ENCODE measurements at regions not wholly inside any gene's neighbourhood (a gene's known extent, or its start where the extent isn't known, plus 50 kb on each side); places are given as distances from the start of the nearest gene placed in this dataset.
"Not testable (repeated sequence)": the region's sequence is repeated elsewhere in the genome, so short reads cannot be mapped to it uniquely, and the experiment has no call there.

DNA sequence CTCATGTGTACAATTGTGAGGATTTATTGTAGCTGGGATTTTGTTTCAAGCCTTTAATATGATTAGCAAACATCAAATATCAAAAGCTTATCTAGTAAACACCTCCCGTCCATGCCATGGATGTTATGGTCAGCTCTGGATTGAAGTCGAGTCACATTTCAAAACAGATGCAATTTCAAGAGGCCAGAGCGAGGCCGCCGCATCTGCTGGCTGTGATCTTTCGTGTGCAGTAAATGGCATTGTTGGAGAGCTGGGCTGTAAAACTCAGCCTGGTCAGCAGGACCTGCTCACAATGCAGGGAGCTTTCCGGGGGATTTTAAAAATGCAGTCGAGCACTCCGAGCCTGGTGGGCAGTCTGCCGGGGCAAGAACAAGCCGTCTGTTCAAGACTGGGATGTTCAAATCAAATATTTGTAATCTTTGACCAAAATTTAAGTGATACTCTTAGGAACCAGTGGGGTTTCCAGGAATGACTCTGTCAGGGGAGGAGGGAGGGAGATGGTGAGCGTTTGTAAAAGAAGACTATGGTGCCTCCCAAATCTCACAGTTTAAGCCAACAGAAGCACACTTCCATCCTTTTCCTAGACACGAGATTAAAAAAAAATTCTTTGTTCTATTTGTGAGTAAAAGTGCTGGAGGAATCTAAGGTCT is 97.6 kb downstream of the MYCN start:
- DNase-seq, result peak; percentile 73

DNA sequence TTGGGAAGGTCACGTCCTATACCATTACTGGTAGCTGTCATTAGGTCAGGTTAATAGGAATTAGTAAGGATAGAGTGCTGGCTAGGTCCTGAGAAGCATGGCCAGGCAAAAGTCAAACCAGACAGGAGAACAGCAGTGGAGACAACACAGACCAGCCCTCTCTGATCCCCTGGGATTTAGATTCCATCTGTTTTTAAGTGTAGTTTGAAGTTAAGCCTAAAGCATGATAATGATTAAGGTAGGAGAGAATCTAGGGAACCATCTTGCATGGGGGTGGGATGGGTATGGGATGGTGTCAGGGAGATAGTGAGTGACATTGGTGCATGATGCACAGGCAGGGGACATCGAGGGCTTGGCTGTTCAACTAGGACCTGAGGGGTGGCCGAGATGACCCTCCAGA is 96.6 kb downstream of the MYCN start:
- no peak for DNase-seq

DNA sequence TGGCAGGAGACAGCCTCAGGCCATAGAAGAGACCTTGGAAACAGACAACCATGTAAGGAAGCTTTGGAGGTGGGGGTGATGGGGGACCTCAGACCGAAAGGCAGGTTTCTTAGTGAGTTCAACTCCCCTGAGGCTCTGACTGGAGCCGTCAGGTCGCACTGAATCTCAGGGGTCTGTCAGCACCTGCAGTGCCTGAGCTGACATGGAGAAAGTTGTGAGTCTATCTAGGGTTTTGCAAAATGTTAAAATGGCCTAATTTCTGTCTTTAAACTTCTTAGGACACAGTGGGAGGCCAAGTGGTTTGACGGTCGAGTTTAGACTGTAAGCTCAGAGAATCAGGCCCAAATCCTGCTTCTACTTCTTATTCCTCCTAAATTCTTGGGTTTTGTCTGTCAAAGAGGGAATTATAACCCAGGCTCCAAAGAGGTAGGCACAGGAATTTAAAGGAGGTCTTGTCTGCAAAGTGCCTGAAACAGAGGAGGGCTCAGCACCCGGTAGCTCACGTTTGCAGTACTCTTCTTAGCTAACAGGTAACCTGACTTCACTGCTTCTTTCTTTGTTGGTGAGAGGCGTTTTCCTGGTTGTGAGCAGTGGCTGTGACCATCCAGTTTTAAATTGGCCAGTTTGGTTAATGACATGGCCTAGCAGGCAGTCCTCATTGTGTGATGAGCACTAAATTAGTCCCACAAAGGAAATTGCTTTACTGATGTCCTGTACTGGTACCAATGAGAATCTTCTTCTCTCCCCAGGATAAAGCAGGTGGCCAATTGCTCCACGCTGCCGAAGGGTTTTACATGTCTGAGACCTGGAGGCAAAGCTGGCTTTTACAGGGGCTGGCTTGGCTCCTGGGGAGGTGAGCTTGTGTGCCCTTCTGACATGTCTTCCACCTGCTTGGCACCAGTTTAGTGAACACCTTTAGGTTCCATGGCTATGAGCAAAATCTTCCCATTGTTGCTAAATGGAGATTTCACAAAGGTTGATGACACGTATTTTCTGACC is 95.7 kb downstream of the MYCN start:
- DNase-seq, result no peak

DNA sequence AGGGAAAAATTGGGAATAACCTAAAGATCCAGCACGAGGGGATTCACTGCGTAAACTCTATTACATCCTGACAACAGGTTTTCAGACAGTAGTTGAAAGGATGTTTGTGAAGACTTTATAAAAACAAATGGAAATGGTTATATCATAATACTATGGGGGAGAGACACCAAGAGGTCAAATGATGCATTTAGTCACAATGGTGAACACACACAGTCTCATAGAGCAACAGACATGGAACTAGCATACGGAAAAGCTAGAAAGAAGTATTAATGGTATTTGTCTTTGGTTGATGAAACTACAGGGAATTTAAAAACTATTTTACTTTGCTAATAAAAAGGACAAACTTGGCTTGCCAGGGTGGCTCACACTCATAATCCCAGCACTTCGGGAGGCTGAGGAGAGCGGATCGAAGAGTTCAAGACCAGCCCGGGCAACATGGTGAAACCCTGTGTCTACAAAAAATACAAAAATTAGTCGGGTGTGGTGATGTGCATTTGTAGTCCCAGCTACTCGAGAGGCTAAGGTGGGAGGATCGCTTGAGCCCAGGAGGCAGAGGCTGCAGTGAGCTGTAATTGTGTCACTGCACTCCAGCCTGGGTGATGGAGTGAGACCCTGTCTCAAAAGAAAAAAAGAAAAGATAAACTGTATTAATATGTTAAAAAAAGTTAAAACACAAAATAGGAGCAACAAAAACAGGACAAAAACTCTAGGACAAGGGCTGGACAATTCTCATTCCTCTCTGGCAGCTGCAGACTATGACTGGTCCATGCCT is 94.8 kb downstream of the MYCN start:
- DNase-seq, result no peak

DNA sequence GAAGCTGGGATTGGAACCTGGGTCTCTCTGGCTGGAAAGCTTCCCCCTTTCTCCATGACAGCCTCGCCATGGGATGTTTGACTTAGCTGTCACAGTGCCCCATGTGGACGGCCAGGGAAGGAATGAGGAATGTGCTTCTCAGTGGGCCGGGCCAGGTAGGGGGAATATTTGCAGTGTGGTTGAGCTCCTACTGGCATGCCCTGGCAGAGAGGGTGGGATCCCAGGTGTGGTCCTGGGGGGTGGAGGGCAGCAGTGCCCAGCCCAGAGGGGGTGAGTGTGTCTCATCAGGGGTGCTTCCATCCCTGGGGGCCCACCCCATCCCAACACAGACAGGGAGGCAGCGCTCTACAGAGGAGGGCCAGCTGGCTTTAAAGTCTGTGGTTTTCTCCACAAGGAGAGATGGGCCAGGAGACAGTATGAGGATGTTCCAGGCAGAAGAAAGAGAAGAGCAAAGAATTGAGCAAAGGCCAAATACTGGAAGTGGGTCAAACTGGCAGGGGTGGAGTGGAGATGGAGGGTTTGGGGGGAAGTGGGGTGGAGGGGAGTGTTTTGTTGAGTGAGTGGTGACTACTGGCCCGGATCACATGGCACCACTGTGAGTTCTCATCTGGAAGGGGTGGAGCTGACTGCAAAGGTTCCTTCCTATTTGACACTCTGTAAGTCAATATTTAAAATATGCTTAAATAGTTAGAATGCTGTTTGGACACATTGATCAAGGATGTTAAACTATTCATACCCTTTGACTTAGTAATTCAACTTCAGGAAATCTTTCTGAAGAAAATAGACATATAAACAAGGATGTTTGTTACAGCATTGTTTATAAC is 94.0 kb downstream of the MYCN start:
- no peak for DNase-seq

DNA sequence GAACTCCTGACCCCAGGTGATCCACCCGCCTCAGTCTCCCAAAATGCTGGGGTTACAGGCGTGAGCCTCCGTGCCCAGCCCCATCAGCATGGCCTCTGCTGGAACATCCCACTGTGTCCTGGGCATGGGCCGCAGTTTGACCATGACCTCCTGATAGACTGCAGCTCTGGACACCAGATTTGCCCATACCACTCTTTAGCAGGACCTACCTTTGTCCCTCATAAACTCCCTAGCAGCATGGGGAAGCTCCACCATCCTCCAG is 92.6 kb downstream of the MYCN start:
- no peak for DNase-seq

DNA sequence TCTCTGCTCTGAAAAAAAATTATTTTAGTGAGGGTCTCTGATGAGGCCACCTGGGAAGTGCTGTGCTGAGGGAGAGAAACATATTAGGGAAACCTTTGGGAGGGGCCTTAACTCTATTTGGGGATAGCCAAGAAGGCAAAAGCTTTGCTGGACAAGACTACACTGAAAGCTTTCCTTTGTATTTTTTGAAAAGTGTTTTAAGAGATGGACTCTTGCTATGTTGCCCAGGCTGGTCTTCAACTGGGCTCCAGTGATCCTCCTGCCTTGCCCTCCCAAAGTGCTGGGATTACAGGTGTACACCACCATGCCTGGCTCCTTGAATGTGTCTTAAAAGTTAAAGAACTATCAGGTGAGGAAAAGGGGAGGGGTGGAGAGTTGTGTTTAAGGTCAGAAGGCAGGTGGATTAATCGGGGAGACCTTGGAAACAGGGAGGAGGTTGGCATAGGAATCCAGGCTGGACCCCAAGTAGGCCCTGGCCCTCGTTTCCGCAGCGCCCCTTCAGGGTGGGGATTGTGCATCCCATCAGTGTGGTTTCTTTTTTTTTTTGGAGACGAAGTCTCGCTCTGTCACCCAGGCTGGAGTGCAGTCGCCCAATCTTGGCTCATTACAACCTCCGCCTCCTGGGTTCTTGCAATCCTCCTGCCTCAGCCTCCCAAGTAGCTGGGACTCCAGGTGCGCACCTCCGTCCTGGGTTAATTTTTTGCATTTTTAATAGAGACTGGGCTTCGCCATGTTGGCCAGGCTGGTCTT is 92.1 kb downstream of the MYCN start:
- DNase-seq, result no peak

DNA sequence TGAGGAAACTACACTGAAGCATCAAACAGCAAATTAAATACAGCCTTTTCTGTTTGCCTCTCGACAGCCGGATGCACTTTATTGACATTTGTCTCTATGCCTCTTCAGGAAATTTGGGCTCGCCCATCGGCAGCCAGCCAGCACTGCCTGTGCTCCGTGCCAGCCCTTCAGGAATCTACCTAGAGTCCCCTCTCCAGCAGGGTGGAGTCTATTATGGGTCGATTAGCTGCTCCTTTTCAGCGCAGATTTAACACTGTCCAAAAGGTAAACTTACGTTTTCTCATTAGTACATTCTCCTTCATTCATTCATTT is 91.5 kb downstream of the MYCN start:
- DNase-seq, result no peak

DNA sequence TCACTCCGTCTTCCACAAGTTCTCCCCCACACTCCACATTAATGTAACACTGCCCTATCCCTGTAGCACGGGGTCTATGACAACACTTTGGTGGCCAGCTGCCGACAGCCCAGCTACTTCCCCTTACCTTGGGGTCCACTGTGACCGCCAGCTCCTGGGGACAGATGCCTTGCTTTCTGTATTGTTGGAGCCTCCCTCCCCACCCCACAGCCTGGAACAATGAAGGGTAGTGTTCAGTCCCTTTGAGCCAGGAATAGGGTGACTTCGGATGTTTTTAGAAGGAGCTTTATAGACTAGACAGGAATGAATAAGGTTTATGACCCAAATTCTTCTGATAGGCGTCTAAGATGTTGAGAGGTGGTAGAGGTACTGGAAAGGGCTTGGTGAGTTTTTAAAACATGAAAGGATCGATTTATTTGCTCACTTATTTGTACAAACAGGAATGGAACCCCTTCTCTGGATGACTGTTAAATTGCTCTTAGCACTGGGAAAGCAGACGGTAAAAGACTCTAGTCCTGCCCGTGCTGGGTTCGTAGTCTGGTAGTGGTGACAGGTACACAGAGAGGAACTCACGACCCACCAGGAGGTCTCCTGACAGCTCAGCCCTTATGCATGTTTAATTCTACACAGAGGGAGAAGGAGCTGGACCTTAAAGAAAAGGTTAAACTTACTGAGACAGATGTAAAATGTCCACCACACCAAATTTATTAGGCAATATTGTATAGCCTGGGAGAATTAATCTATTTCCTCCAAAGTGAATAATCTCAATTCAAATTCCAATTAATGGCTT is 90.9 kb downstream of the MYCN start:
- no peak for DNase-seq

DNA sequence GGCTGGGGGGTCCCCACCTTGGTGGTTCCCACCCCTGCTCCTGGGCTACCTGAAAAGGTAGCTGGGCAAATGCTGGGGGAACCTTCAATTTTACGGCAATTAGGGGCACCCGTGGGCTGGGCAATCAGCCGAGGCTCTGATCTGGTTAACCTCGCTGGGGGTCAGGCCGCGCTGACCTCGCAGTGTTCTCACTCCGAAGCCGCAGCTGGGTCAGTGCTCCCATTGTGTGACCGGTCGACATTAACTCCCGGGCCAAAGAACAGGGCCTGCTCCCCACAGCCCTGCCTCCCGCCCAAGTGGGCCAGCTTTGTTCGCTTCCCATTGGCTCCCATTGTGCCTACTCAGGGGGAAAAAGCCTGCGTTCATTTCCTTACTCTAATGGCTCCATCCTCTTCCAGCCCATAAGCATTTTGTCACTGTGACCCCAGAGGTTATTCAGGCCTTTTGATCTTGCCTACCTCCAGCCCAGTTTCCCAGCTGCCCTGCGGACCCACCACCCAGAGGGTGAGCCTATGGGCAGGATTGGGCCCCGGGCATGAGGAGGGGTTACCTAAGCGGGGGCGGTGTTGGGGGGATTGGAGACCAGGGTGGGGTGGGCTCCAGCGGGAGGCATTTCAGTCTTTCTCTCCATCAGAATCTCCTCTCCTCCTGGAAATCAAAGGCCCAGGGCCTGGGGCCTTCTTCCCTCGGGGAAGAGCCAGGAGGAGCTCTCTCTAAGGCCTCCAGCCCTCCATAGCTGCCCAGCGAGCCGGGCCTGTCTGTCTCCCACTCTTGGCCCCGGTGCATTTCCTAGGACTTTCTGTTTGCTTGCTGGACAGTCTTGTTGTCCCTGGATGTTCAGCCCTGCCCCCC is 90.1 kb downstream of the MYCN start:
- no peak for DNase-seq

DNA sequence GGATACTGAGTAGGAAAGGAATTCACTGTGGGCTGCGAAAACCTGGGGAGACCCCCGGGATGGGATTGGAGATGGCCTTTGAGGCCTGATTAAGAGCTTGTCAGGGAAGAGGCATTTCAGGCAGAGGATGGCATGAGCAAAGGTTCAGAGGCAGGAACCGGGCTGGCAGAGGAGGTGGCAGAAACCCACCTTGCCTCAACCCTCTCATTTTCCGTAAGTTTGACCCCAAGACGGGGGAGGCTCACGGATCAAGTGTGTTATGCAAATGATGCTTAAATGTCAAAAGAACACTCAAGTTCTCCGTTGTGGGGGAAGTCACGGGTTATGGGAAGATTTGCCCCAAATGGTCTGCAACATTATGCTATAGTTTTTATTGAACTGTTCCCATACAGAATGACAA is 88.3 kb downstream of the MYCN start:
- DNase-seq, result no peak

DNA sequence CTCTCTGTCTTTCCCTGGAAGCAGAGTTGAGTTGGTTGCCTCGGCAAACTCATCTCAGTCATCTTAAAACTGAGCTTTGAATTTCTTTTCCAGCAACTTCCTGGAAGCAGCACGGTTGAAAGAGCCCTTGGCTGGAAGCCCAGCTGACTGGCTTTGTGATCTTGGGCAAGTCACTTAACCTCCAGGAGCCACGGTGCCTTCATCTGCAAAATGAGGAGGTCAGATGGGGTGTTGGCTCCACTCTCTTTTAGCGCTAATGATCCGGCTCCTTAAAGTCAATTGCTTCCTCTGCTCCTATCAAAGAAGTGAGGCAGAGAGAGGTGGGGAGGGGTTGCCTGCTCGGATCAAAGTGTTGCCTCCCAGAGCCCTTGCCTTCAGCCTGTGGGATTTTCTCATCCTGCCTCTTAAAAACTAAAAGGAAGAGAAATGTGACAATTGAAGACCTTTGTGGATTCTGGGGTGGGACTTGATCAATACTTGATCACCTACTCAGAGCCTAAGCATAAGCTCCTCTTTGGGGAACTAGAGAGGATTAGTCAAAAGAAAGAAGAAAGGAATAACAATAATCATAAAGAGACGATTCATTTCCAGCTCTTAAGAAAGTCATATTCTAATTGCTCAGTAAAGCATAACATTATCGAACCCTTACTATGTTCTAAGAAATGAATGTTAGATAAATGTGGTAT is 86.6 kb downstream of the MYCN start:
- DNase-seq, result no peak

DNA sequence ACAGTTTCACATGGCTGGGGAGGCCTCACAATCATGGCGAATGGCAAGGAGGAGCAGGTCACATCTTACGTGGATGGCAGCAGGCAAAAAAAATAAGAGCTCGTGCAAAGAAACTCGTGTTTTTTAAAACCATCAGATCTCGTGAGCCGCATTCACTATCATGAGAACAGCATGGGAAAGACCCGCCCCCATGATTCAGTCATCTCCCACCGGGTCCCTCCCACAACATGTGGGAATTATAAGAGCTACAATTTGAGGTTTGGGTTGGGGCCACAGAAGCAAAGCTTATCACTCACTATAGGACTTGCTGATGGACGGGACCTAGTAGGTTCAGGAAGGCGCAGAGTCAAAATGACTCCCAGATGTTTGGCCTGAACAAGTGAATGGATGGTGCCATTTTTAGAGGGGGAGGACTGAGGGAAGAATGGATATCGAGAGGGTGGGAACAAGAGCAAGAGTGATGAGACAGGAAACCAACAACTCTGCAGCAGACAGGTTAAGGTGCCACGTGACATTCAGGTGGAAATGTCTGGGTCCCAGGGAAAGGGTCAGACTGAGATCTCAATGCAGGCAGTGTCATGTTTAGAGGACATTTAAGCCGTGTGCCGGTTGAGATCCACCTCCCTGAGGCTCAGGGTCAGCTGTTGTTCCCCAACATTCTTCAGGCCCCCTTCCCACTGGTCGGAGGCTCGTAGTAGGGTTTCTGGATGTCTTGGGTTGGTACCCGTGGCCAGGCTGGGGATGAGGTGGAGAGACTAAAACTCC is 85.7 kb downstream of the MYCN start:
- no peak for DNase-seq

DNA sequence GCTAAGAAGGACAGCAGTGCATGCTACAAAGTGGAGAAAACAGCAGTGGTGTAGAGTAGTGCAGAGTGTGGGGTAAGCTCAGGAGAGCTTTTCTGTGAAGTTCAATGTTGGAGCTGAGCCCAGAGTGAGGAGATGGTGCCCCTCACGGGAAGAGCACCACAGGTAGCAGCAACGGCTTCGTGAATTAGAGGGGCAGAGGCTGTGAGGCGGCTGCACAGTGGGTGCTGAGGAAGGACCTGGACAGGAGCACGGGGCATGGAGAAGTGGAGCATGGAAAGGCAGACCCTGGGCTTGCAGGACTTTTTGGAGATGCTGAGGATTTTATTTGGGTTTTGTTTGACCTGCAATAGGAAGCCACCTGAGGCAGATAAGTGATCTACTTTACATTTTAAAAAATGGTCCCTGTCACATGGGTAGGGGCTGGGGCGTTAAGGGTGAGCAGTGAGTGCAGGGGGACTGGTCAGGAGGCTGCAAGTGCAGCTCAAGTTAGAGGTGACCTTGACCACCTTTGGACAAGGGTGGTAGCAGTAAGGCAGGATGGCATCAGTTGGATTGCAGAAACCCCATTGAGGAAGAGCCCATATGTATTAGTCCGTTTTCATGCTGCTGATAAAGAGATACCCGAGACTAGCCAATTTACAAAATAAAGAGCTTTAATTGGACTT is 85.0 kb downstream of the MYCN start:
- DNase-seq, result no peak

DNA sequence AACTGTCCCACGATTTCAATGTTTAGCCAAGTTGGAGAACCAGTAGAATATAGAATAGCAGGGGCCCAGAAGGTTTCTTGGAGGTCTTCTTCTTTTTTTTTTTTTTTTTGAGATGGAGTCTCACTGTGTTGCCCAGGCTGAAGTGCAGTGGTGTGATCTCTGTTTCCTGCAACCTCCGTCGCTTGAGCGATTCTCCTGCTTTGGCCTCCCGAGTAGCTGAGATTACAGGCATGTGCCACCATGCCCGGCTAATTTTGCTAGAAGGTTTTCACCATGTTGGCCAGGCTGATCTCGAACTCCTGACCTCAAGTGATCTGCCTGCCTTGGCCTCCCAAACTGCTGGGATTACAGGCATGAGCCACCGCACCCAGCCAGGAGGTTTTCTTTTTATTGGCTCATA is 84.3 kb downstream of the MYCN start:
- not testable (repeated sequence) for DNase-seq

DNA sequence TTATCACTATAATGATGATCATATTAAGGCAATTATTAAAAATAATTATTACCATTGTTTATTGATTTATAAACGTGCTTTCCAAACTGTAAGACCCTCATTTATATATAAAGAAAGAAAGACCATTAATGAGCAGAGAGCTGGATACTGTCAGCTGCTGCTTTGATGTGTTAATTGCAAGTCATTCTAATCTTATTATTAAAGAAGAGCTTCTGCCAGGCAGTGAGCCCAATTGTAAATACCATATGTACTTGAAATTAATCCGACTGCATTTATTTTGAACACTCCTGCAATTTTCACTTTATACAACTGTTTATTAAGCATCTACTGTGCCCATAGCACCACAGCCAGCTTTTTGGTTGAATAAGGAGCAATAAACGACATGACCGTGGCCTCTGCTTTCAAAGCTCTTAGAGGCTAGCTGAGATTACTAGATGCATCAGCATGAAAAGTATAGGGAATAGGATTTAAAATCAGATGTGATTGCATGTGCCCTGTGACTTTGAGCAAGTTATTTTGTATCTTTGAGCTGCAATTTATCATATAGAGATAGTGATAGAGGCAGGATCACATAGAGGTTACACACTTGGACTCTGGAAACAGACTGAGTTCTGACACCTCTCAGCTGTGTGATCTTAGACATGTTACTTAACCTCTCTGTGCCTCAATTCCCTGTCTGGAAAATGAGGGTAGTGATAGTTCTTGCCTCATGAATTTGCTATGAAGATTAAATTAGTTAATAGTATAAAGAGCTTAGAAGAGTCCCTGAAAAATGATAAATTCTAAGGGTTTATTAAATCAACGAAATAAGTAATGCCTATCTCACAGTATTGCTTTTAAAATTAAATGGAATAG is 83.4 kb downstream of the MYCN start:
- DNase-seq, result no peak
